GM19023 (cell line): ENCODE measurements at regions not wholly inside any gene's neighbourhood (a gene's known extent, or its start where the extent isn't known, plus 50 kb on each side); places are given as distances from the start of the nearest gene placed in this dataset.
"Not testable (repeated sequence)": the region's sequence is repeated elsewhere in the genome, so short reads cannot be mapped to it uniquely, and the experiment has no call there.

Experiments used
- ATAC-seq: cut with Tn5 transposase; IDR thresholded peaks from one replicate; pipeline ENCODE4 v1.9.1; 2021; ENCODE audit warnings: mild to moderate bottlenecking, moderate library complexity; ENCODE audit not compliant: unreplicated experiment

GRCh38 chr21:6553505-6554376 lies 3967.6 kb upstream of the TPTE start:
- not testable (repeated sequence) for ATAC-seq

GRCh38 chr21:6554377-6554864 lies 3967.0 kb upstream of the TPTE start:
- ATAC-seq = not testable (repeated sequence)

GRCh38 chr21:6556516-6556915 lies 3964.9 kb upstream of the TPTE start:
- ATAC-seq = not testable (repeated sequence)

GRCh38 chr21:6557415-6557814 lies 3964.0 kb upstream of the TPTE start:
- not testable (repeated sequence) for ATAC-seq

- ATAC-seq = not testable (repeated sequence)
Measured at GRCh38 chr21:6561168-6561567, 3960.2 kb upstream of the TPTE start.

- ATAC-seq = not testable (repeated sequence)
Measured at GRCh38 chr21:6561578-6561977, 3959.8 kb upstream of the TPTE start.

- ATAC-seq = not testable (repeated sequence)
Measured at GRCh38 chr21:6564543-6565166, 3956.7 kb upstream of the TPTE start.

- ATAC-seq = not testable (repeated sequence)
Measured at GRCh38 chr21:6565190-6566094, 3955.9 kb upstream of the TPTE start.

GRCh38 chr21:6567542-6567941 lies 3953.8 kb upstream of the TPTE start:
- not testable (repeated sequence) for ATAC-seq

GRCh38 chr21:6569152-6569551 lies 3952.2 kb upstream of the TPTE start:
- ATAC-seq = peak; percentile 41

- peak; percentile 55 for ATAC-seq
Measured at GRCh38 chr21:6569587-6570392, 3951.6 kb upstream of the TPTE start.

GRCh38 chr21:6570700-6571368 lies 3950.5 kb upstream of the TPTE start:
- not testable (repeated sequence) for ATAC-seq

GRCh38 chr21:6573576-6573975 lies 3947.8 kb upstream of the TPTE start:
- not testable (repeated sequence) for ATAC-seq

- not testable (repeated sequence) for ATAC-seq
Measured at GRCh38 chr21:6579801-6580200, 3941.6 kb upstream of the TPTE start.
